T-helper 17 cell (primary cell): ENCODE measurements at regions not wholly inside any gene's neighbourhood (a gene's known extent, or its start where the extent isn't known, plus 50 kb on each side); places are given as distances from the start of the nearest gene placed in this dataset.

Experiments used
- ATAC-seq: fragments of 150-1000 bp; cut with Tn5 transposase; 2 replicates; pipeline ENCODE4 v1.10.0; 2021; ENCODE audit warnings: mild to moderate bottlenecking, moderate library complexity
- DNase-seq, 3 donors: peaks; one replicate each; pipeline versions ENCODE4 v3.0.0 to v3.0.0-alpha.2; 2020 to 2021
- H3K9me3 ChIP-seq: one replicate; pipeline ENCODE4 v1.7.0; 2013; ENCODE audit warnings: low read length, mild to moderate bottlenecking; ENCODE audit not compliant: control insufficient read depth, poor library complexity, severe bottlenecking
- H3K27ac Mint-ChIP-seq: one replicate; pipeline ENCODE4 v1.8.0; 2022; ENCODE audit warnings: mild to moderate bottlenecking, moderate library complexity, mixed read lengths
- H3K27me3 Mint-ChIP-seq: one replicate; pipeline ENCODE4 v1.8.0; 2022; ENCODE audit warnings: mixed read lengths
- H3K36me3 Mint-ChIP-seq: one replicate; pipeline ENCODE4 v1.8.0; 2022; ENCODE audit warnings: low read depth, mixed read lengths
- H3K4me1 Mint-ChIP-seq: one replicate; pipeline ENCODE4 v1.8.0; 2022; ENCODE audit warnings: mild to moderate bottlenecking, mixed read lengths
- H3K4me3 Mint-ChIP-seq: one replicate; pipeline ENCODE4 v1.8.0; 2022; ENCODE audit warnings: mild to moderate bottlenecking, moderate library complexity, mixed read lengths

DNA sequence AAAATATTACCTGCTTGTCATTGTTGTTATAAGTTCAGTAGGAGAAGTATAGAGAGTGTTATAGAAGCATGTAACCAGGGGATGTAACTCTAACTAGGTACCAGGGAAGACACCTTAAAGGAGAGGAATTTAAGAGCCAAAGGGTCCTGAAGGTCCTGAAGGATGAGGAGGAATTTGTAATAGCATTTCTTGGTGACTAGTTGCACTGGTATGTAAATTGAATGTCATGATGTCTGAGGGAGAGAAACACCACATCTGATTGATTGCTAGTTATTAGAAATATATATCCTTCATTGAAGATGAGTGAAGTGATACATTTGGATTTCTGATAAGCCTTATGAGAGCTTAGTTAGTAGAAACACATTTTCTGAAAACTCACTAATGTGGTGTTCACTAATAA lies 643.8 kb downstream of the RFPL4B start:
- Mint-ChIP-seq H3K36me3 (no peaks in the 10 kb centered on the region), H3K27me3 (no peaks in the 10 kb centered on the region), H3K27ac (no peak overlapping the region), H3K4me3 (no peak overlapping the region), H3K4me1 (no peaks in the 10 kb centered on the region)
- DNase-seq, result no peak
- ATAC-seq, result no peak
- no peaks in the 10 kb centered on the region for H3K9me3 ChIP-seq

DNA sequence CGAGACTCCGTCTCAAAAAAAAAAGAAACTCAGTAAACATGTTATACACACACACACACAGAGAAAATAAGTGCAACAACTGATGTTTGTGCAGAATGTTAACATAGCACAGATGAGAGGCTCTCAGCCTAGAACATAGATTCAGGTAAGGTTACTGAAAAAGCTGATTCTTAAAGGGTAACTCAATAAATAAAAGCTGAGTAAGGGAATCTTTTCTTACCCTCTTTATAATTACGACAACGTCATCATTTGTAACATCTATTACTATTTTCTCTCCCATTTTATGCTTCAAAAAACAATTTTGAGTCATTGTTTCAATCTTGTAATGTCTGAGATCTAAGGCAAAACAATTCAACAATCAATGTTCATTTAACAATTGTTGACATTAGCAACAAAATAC lies 644.8 kb downstream of the RFPL4B start:
- DNase-seq (no peak), ATAC-seq (no peak)
- H3K4me1 Mint-ChIP-seq, result no peaks in the 10 kb centered on the region
- H3K27me3 Mint-ChIP-seq, result no peaks in the 10 kb centered on the region
- H3K9me3 ChIP-seq, result no peaks in the 10 kb centered on the region
- H3K4me3 Mint-ChIP-seq, result no peak overlapping the region
- no peaks in the 10 kb centered on the region for H3K36me3 Mint-ChIP-seq
- H3K27ac Mint-ChIP-seq, result no peak overlapping the region

DNA sequence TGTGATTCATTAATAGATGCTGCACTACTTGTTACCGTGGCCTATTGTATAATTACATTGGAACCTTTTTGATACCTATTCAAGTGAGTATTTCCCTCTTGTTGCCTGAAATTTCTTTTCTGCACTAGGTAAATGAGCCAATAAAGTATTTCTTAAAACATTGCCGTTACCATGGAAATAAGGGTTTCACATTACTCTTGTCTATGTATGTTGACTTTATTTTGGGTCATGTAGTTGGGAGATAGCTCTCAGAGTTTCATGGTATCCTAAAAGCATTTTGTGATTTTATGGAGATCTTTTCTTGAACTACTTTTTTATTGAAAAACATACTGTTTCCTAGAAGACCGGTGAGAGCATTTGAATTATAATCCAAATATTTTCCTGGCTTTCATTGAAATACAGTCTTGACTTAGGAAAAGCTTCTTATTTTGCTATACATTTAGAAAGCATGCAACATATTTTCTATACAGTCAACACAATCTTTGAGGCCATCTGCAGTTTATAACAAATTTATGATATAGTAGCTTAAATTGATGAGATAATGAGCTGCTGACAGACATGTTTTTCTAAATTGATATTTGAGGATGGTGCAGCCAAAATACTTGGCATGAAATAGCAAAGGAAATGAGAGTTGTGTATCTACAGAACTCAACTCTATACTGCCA lies 650.4 kb downstream of the RFPL4B start:
- Mint-ChIP-seq H3K4me1 (no peaks in the 10 kb centered on the region), H3K36me3 (no peaks in the 10 kb centered on the region), H3K27ac (no peak overlapping the region), H3K4me3 (no peak overlapping the region), H3K27me3 (no peaks in the 10 kb centered on the region)
- DNase-seq, result no peak
- H3K9me3 ChIP-seq, result no peaks in the 10 kb centered on the region
- ATAC-seq, result no peak

DNA sequence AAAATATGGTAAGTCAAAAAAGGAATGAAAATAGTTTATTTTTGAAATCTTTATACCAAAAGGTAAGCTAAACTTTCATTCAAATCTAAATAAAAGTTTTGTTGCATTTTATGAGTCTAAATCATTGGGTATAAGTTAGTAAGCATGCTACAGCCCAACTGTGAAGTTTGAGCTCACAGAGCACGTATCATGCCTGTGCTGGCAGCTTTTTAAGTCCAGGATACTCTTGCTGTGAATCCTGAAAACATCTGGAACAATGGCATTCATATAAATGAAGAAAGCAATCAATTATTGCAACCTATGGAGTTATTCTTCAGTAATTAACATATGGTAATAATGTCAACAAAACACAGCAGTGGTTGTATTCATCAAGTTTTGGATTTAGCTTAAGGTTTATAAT lies 656.9 kb downstream of the RFPL4B start:
- no peak overlapping the region for H3K4me3 Mint-ChIP-seq
- DNase-seq (no peak), ATAC-seq (no peak)

DNA sequence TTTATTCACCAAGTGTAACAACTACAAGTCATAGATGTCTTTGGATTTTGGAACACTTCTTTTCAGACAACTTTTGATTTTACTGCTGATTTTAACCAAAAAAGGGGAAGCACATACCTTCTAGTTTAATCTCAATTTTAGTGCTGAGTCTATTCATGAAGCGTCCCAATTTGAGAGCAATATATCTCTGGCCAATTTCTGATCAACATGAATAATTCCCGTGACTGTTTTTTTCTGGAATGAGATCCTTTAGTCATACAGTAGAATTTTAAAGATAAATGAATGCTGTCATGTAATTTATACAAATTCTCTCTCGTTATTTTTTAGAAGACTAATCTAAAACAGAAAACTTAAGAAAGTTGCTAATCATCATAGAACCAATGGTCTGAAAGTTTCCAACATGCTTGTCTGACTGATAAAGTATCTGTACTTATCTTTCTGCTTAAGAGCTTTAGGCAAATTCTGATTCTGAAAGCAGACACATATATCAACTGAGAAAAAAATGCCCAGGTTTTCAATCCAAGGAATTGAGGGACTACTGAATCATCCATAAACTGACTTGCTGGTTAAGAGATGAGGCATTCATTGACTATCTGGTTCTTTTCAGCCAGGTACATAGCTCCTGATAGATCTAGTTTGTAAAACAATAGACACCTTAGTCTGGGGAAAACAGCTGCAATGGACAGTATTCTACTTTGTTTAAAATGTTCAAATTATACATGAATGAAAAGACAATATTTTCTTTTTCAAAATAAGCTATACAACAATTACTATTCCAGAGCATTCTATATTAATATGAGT lies 657.5 kb downstream of the RFPL4B start:
- Mint-ChIP-seq H3K4me1 (no peaks in the 10 kb centered on the region), H3K27ac (no peak overlapping the region), H3K36me3 (no peaks in the 10 kb centered on the region), H3K27me3 (no peaks in the 10 kb centered on the region), H3K4me3 (no peak overlapping the region)
- no peaks in the 10 kb centered on the region for H3K9me3 ChIP-seq
- ATAC-seq (no peak), DNase-seq (no peak)

More for the DNA sequence above, 656.9 kb downstream of the RFPL4B start:
- H3K4me1 Mint-ChIP-seq, result no peaks in the 10 kb centered on the region
- H3K27ac Mint-ChIP-seq, result no peak overlapping the region
- H3K36me3 Mint-ChIP-seq, result no peaks in the 10 kb centered on the region
- no peaks in the 10 kb centered on the region for H3K9me3 ChIP-seq
- no peaks in the 10 kb centered on the region for H3K27me3 Mint-ChIP-seq

DNA sequence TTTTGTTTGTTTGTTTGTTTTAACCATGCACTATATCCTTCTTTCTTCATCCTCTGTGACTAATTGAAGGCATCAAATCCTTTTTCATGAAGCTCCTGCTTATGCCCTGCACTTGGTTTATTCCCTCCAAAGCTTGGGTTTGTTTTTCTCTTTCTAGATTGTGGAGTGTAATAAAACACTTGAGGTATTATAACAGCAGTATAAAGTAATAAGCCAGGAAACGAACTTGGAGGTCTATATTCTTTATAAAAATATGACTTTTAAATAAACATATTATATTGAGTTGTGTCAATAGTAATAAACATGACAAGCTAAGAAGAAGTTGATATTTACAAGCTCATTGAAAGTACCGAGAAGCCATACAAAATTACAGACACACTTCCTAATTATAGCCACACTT lies 659.4 kb downstream of the RFPL4B start:
- Mint-ChIP-seq H3K27ac (no peak overlapping the region), H3K4me1 (no peaks in the 10 kb centered on the region), H3K27me3 (no peaks in the 10 kb centered on the region), H3K36me3 (no peaks in the 10 kb centered on the region), H3K4me3 (no peak overlapping the region)
- DNase-seq (no peak), ATAC-seq (no peak)
- H3K9me3 ChIP-seq, result no peaks in the 10 kb centered on the region

DNA sequence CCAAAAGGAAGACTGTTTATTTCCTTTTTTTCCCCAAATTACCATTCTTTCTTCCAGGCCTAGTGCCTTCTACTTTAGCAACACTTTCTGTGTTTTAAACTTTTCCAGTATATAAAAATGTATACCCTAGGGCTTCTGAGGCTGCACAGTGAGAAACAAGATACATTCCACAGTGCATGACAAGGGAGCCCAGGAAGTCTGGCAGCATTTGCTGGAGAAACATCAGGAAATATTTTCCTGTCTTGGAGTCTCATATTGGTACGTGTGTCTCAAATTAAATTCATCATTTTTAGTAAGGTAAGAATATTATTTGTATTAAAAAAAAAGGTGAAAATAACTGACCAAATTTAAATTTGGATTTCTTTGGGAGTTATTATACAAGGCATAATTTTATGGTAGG lies 662.6 kb downstream of the RFPL4B start:
- ATAC-seq (no peak), DNase-seq (no peak)
- no peaks in the 10 kb centered on the region for H3K9me3 ChIP-seq
- no peaks in the 10 kb centered on the region for H3K36me3 Mint-ChIP-seq
- H3K4me1 Mint-ChIP-seq, result no peaks in the 10 kb centered on the region
- no peaks in the 10 kb centered on the region for H3K27me3 Mint-ChIP-seq
- no peak overlapping the region for H3K27ac Mint-ChIP-seq
- H3K4me3 Mint-ChIP-seq, result no peak overlapping the region

DNA sequence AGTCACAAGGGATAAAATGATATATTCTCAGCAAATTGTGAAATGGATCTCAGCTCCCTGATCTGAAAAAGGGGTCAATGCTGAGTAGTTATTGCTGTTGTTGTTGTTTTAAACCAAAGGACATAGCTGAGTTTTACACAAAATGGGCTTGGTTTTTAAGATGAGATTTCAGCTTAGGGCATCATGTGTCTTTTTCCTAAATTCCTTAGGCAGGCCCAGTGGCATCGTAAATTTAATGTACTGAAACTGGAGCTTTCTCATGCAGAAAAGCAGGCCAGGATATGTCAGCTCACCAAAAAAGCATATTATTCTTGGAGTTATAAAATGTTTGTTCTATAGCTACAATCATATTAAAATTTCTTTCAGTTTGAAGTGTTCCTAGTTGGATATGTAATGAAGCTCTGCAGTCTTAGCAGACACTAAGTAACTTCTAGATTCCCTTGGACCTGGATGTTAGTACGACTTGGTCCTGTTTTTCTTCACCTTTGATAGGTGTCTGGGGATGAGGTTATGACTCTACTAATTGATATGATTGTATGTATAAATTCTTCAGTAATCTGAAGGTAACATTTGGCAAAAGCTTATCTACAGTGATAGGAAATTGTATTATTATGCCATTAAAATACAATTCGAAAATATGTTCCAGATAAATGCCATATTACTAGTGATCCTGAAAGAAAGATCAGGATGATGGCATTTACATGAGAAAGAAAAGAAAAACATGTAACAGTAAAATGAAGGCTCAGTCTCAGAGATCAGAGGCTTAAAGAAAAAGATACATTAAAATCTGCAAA lies 663.3 kb downstream of the RFPL4B start:
- no peaks in the 10 kb centered on the region for H3K9me3 ChIP-seq
- H3K4me3 Mint-ChIP-seq, result no peak overlapping the region
- H3K4me1 Mint-ChIP-seq, result no peaks in the 10 kb centered on the region
- H3K27me3 Mint-ChIP-seq, result no peaks in the 10 kb centered on the region
- H3K36me3 Mint-ChIP-seq, result no peaks in the 10 kb centered on the region
- DNase-seq (no peak), ATAC-seq (no peak)
- no peak overlapping the region for H3K27ac Mint-ChIP-seq

DNA sequence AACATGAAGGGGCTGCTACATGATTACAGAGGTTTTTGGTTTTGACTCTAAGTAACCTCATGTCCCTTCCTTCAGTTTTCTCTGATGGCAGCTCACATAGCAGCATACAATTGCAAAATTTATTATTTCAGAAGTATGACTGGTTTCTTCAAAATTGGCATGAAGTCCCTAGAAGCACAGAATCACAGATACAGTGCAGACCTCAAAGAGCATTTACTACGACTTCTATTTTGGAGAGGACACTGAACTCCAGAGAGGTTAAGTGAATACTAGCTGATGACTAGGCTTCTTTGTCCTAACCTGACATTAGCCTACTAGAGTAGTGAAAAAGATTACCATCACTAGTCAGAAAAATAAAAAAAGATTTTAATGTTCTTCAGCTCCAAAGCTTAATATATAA lies 664.3 kb downstream of the RFPL4B start:
- H3K4me3 Mint-ChIP-seq, result no peak overlapping the region
- no peaks in the 10 kb centered on the region for H3K9me3 ChIP-seq
- H3K27ac Mint-ChIP-seq, result no peak overlapping the region

DNA sequence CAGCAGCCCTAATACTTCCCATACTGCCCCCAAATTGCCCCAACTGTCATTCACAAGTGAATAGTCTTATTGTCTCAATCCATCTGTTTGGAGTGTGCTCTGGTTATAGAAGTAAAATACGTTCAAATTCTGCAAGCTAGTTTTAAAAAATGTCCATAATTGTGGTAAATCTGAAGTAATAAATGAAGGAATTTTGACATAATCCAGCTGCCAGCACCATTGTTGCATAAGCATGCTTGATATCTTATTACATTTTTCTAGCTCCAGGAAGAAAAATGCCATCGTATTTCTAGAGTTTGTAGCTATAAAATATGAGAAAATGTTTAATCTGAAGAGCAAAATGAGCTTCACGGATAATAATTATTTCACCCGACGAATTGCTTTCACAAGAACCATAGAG lies 664.7 kb downstream of the RFPL4B start:
- DNase-seq (no peak), ATAC-seq (no peak)
- Mint-ChIP-seq H3K4me1 (no peaks in the 10 kb centered on the region), H3K4me3 (no peak overlapping the region), H3K27me3 (no peaks in the 10 kb centered on the region), H3K27ac (no peak overlapping the region), H3K36me3 (no peaks in the 10 kb centered on the region)
- H3K9me3 ChIP-seq, result no peaks in the 10 kb centered on the region

More for the DNA sequence above, 664.3 kb downstream of the RFPL4B start:
- ATAC-seq (no peak), DNase-seq (no peak)
- no peaks in the 10 kb centered on the region for H3K36me3 Mint-ChIP-seq
- H3K27me3 Mint-ChIP-seq, result no peaks in the 10 kb centered on the region
- no peaks in the 10 kb centered on the region for H3K4me1 Mint-ChIP-seq

DNA sequence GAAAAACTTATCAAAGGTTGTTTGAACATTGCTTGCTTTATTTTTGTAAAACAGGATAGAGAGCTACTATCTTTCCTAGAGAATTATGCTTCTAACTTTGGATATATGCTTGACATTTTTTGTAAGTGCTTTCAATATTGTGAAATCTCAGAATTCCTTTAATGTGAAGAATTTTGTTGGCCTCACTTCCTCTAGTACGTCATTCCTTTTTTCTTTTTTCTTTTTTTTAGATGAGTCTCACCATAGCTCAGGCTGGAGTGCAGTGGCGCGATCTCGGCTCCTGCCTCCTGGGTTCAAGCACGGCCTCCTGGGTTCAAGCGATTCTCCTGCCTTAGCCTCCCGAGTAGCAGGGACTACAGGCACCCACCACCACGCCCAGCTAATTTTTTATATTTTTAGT lies 668.1 kb downstream of the RFPL4B start:
- no peaks in the 10 kb centered on the region for H3K9me3 ChIP-seq
- H3K27ac Mint-ChIP-seq, result no peak overlapping the region
- H3K27me3 Mint-ChIP-seq, result no peaks in the 10 kb centered on the region
- no peaks in the 10 kb centered on the region for H3K4me1 Mint-ChIP-seq
- H3K4me3 Mint-ChIP-seq, result no peak overlapping the region
- no peaks in the 10 kb centered on the region for H3K36me3 Mint-ChIP-seq
- DNase-seq (no peak), ATAC-seq (no peak)

DNA sequence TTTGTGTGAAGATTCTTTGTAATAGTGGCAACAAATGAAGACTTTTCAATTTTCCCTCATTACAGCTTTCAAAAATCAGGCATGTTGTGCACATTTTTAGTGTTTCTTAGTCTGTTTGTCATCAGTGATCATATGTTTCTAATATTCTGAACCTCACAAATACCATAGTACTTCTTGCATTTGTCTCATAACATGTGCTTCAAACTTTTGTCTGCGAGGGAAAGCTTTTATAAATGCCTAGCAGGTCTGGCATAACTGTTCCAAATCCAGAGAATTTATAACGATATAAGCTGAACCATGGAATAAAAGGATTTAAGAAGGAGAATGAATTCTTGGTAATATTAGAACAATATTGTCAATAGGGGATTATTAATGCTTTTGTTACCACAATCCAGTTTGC lies 670.2 kb downstream of the RFPL4B start:
- Mint-ChIP-seq H3K27me3 (no peaks in the 10 kb centered on the region), H3K4me3 (no peak overlapping the region), H3K27ac (no peak overlapping the region), H3K36me3 (no peaks in the 10 kb centered on the region), H3K4me1 (no peaks in the 10 kb centered on the region)
- no peak for DNase-seq
- no peak for ATAC-seq
- no peaks in the 10 kb centered on the region for H3K9me3 ChIP-seq

DNA sequence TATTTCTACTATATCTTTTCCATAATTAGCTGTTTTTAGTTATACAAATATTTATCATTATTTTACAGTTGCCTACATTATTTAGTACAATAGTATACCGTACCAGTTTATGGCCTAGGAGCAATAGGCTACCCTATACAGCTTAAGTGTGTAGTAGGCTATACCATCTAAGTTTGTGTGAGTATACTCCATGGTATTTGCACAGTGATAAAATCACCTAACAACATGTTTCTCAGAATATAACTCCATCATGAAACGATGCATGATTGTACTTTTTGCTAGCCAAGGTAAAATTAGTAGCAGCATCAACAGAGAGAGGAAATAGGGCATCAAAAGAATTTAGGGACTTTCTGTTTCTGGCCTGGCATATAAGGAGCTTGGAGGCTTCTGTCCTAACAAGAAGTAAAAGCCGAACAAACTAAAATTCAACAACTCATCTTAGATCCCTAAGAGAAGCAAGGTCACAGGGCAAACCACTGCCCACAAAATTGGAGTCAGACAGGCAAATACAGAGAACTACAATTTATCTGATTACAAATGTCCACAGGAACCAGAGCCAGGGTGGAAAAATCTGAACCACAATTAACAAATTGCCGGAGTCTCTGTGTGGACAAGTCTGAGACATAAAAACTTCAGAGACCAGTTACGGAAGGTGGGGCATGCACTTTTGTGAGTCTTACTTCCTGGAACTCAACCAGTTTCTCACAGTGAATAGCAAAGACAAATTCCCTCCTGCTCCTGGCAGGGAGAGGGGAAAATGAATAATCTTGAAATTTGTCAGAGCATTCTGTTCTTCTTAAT lies 671.4 kb downstream of the RFPL4B start:
- no peaks in the 10 kb centered on the region for H3K27me3 Mint-ChIP-seq
- H3K4me1 Mint-ChIP-seq, result no peaks in the 10 kb centered on the region
- H3K4me3 Mint-ChIP-seq, result no peak overlapping the region
- DNase-seq (no peak), ATAC-seq (no peak)
- no peaks in the 10 kb centered on the region for H3K36me3 Mint-ChIP-seq
- no peaks in the 10 kb centered on the region for H3K9me3 ChIP-seq
- H3K27ac Mint-ChIP-seq, result no peak overlapping the region
